ENCODE measurements at regions not wholly inside any gene's neighbourhood (a gene's known extent, or its start where the extent isn't known, plus 50 kb on each side); places are given as distances from the start of the nearest gene placed in this dataset.

- no peak for ATAC-seq
- intact Hi-C loops (cut with micrococcal nuclease; ENCODE audit: unreplicated experiment) (no loop called here), in situ Hi-C loops (cut with HindIII; ENCODE audit: extremely low pct_ligation_motif_present, low pct_unique_long_range_greater_than_20kb) (no loop called here)
- H3K4me3 ChIP-seq (replicated peaks in 1 of 3; ENCODE audit: insufficient read depth in 1 of 3, low read depth in 2 of 3, low read length in 3 of 3) = no peak overlapping the region
- WGBS (ENCODE audit: low lambda C conversion rate) = 0% methylated on average over 1 of the region's 1 CpG
- peaks cover 90% of the 10 kb centered on the region for H3K9me3 ChIP-seq (ENCODE audit: low read length)
- POLR2A ChIA-PET = no interaction called here
- no peaks in the 10 kb centered on the region for H3K36me3 ChIP-seq (replicated peaks in 1 of 2; ENCODE audit: control insufficient read depth in 1 of 2, insufficient read depth in 2 of 2, low read length in 2 of 2)
- H3K9ac ChIP-seq (ENCODE audit: insufficient read depth, low read depth, low read length) = no peak overlapping the region
- no peaks in the 10 kb centered on the region for H4K20me1 ChIP-seq (ENCODE audit: insufficient read depth, low read length)
- FAIRE-seq = no peak
- no peak overlapping the region for H3K4me2 ChIP-seq (ENCODE audit: low read depth, low read length)
- no peak for TF ChIP-seq FIP1L1 (IDR thresholded peaks at IDR 0.05; ENCODE audit: borderline replicate concordance, insufficient read depth, low read depth, low read length)
- no peak for TF ChIP-seq ZNF512 (CRISPR knock-in tag; IDR thresholded peaks at IDR 0.05)
- no peak for TF ChIP-seq POLR2AphosphoS2 (IDR thresholded peaks at IDR 0.05; ENCODE audit: low read depth, low read length)
- no peak for TF ChIP-seq PHF20 (CRISPR knock-in tag; IDR thresholded peaks at IDR 0.05)
- no peak for TF ChIP-seq ZNF678 (CRISPR knock-in tag; IDR thresholded peaks at IDR 0.05)
- no peak for TF ChIP-seq ZBTB8A (CRISPR knock-in tag; IDR thresholded peaks at IDR 0.05; ENCODE audit: borderline replicate concordance, low read depth)
- TF ChIP-seq ZMAT5 (CRISPR knock-in tag; IDR thresholded peaks at IDR 0.05; ENCODE audit: borderline replicate concordance, low read depth) = no peak
- no peak for DNase-seq (ENCODE audit: low spot score)
- H3K4me1 ChIP-seq (ENCODE audit: insufficient read depth, low read length) = no peaks in the 10 kb centered on the region
- H2AFZ ChIP-seq (ENCODE audit: low read length) = no peak overlapping the region
- BruUV-seq (replicated peaks) = no TSS peak
- H3K79me2 ChIP-seq (ENCODE audit: insufficient read depth, low read length) = no peaks in the 10 kb centered on the region
- CTCF ChIA-PET (ENCODE audit: low intra/inter-chr PET ratio, low total read pairs) = no interaction called here
- H3K27ac ChIP-seq (ENCODE audit: extremely low read length, insufficient read depth, low read length) = no peak overlapping the region
- no peaks in the 10 kb centered on the region for H3K27me3 ChIP-seq (ENCODE audit: control insufficient read depth in 1 of 2, insufficient read depth in 2 of 2, low read length in 2 of 2)
Observed at GRCh38 chr4:19135895-19136633, 1114.5 kb upstream of the LCORL start.

All from HepG2 (cell line).